Lung (tissue), 11 donors: ENCODE measurements at regions not wholly inside any gene's neighbourhood (a gene's known extent, or its start where the extent isn't known, plus 50 kb on each side); places are given as distances from the start of the nearest gene placed in this dataset.
"Not testable (repeated sequence)": the region's sequence is repeated elsewhere in the genome, so short reads cannot be mapped to it uniquely, and the experiment has no call there.

Experiments used
- ATAC-seq: fragments of 200-7000 bp; cut with Tn5 transposase; one replicate; pipeline ENCODE4 v1.9.1; 2020; ENCODE audit warnings: moderate number of reproducible peaks; ENCODE audit not compliant: insufficient read depth, low FRiP score
- DNase-seq, 3 donors: peaks; one replicate each; pipeline ENCODE4 v3.0.0-alpha.2; 2013 to 2017
- H3K27ac ChIP-seq, 2 donors: one replicate each; pipeline ENCODE4 v1.5.1; 2013; ENCODE audit warnings: mild to moderate bottlenecking in 2 of 2, moderate library complexity in 2 of 2, control low read depth in 1 of 2, inconsistent platforms in 1 of 2, low read depth in 1 of 2, low read length in 1 of 2
- H3K27me3 ChIP-seq, 3 donors: one replicate each; pipeline ENCODE4 v1.5.1; 2013; ENCODE audit warnings: low read length in 2 of 3; ENCODE audit not compliant: control insufficient read depth in 3 of 3, insufficient read depth in 3 of 3
- H3K36me3 ChIP-seq, 4 donors: one replicate each; pipeline ENCODE4 v1.5.1; 2013; ENCODE audit warnings: low read length in 4 of 4, mild to moderate bottlenecking in 1 of 4, moderate library complexity in 1 of 4; ENCODE audit not compliant: control insufficient read depth in 4 of 4, insufficient read depth in 4 of 4
- H3K4me1 ChIP-seq, 5 donors: one replicate each; pipeline ENCODE4 v1.5.1; 2013; ENCODE audit warnings: low read length in 5 of 5, mild to moderate bottlenecking in 2 of 5, moderate library complexity in 1 of 5; ENCODE audit not compliant: control insufficient read depth in 5 of 5, insufficient read depth in 5 of 5
- H3K4me3 ChIP-seq: one replicate; pipeline ENCODE4 v1.5.1; 2013; ENCODE audit warnings: mild to moderate bottlenecking, control low read depth, moderate library complexity
- H3K9ac ChIP-seq, 2 donors: one replicate each; pipeline ENCODE4 v1.5.1; 2013; ENCODE audit warnings: low read length in 2 of 2, control low read depth in 1 of 2; ENCODE audit not compliant: insufficient read depth in 1 of 2
- H3K9me3 ChIP-seq, 4 donors: one replicate each; pipeline ENCODE4 v1.5.1; 2013; ENCODE audit warnings: low read length in 3 of 4, mild to moderate bottlenecking in 1 of 4, moderate library complexity in 1 of 4; ENCODE audit not compliant: control insufficient read depth in 4 of 4, insufficient read depth in 3 of 4
- WGBS, 2 donors: extraction: QIAGEN DNeasy Blood & Tissue Kit; methylation state at CpG; one replicate each; pipeline ENCODE4 v1.1.7; 2013; 5-methylcytosine and 5-hydroxymethylcytosine counted together
- TF ChIP-seq, protein P1 (sequence below): IDR thresholded peaks from 2 replicates; pipeline ENCODE4 v1.5.1; 2012; ENCODE audit warnings: mild to moderate bottlenecking; ENCODE audit errors: control extremely low read depth, extremely low read depth
- donor health status: control.
- donor health status: control.
- donor health status: Bipolar disorder and iron deficiency.
- donor health status: healthy.
- donor health status: DM: yes; HTN: yes; CAD: no.

DNA sequence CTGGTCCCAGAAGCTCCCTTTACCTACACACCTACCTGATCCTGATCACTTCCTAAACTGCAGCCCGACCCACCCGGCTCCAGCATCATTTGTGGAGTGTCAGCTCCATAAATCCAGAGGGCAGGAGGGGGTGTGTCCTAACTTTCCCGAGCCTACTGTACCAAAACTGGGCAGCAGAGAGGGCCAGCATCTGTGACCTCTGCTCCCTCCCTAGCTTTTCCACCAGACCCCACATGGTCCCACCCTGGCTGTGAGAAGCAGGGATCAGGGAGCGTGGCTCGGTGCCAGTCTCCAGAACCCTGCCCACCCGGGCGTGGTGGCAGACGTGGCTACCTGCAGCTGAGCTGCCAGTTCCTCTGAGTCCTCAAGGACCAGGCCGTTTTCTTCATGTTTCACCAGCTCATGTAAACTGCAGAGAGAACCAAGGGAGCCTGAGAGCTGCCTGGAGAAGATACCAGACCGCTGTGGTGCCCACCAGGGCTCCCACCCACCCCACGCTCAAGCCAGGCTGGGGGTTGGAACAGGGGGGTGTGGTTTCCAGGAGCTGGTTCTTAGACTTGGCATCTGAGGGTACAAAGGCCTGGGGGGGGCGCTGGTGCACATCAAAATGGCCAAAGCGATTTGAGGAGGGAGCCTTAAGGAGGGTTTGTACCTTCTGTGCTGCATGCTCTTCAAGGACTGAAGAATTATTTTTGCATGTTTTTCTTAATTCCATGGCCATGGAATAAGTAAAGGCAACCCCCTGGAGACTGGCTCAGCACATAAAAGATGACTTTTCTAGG lies 76.7 kb upstream of the DRD5 start:
- ATAC-seq, result no peak
- H3K4me1 ChIP-seq, result peaks cover 0 to 3% (median 0%) of the 10 kb centered on the region in 5 donors
- no peaks in the 10 kb centered on the region for H3K9me3 ChIP-seq
- WGBS, 2 donors, result 79 to 87% methylated on average over 13 of the region's 13 CpGs
- DNase-seq, result no peak
- H3K36me3 ChIP-seq, result no peaks in the 10 kb centered on the region
- no peak overlapping the region for H3K4me3 ChIP-seq
- TF ChIP-seq, protein P1, sequence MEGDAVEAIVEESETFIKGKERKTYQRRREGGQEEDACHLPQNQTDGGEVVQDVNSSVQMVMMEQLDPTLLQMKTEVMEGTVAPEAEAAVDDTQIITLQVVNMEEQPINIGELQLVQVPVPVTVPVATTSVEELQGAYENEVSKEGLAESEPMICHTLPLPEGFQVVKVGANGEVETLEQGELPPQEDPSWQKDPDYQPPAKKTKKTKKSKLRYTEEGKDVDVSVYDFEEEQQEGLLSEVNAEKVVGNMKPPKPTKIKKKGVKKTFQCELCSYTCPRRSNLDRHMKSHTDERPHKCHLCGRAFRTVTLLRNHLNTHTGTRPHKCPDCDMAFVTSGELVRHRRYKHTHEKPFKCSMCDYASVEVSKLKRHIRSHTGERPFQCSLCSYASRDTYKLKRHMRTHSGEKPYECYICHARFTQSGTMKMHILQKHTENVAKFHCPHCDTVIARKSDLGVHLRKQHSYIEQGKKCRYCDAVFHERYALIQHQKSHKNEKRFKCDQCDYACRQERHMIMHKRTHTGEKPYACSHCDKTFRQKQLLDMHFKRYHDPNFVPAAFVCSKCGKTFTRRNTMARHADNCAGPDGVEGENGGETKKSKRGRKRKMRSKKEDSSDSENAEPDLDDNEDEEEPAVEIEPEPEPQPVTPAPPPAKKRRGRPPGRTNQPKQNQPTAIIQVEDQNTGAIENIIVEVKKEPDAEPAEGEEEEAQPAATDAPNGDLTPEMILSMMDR, result no peak
- H3K27me3 ChIP-seq, result no peaks in the 10 kb centered on the region
- H3K27ac ChIP-seq, result no peak overlapping the region
- no peak overlapping the region for H3K9ac ChIP-seq

DNA sequence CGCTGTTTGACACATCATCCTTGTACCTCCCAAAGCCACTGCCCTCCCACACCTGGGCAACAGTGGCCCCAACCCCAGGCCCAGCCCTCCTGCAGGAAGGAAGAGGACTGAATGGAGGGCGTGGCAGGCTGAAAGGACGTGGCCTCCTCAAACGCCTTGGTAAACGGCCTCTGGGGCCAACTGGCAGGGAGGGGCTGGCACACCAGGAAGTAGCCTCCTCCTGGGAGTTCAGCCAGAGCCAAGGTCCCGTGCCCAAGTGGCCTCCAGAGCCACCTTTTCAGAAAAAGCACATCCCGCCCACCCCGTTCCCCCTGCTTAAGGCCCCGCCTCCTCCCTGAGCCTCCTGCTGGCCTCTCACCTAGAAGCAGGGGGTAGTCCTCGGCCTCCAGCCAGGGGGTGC lies 74.2 kb upstream of the DRD5 start:
- not testable (repeated sequence) for H3K9ac ChIP-seq, ATAC-seq
- 35 to 45% methylated on average over 10 of the region's 10 CpGs for WGBS, 2 donors

DNA sequence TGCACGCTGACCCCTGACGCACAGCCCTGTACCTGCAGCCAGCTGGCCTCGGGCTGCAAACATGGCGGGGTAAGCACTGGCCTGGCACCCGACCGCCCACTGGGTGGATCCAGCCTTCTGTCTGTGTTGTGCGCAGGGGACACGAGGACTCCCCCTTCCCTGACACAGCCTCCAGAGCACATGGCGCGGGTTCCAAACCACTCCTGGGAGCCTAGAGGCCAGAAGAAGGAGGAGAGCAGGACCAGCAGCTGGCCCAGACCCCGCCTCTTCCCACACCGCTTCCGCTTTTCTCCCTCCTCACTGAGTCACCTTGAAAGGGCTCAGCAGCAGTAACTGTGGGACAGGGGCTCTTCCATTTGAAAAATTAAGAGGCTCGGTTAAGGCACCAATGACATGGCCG lies 73.5 kb upstream of the DRD5 start:
- not testable (repeated sequence) for H3K27me3 ChIP-seq, DNase-seq, H3K9me3 ChIP-seq, ATAC-seq, H3K4me3 ChIP-seq, H3K27ac ChIP-seq, H3K36me3 ChIP-seq, H3K4me1 ChIP-seq, H3K9ac ChIP-seq
- WGBS, 2 donors, result 96% methylated on average over 9 to 15 of the region's 15 CpGs

More for the DNA sequence above, 74.2 kb upstream of the DRD5 start:
- H3K9me3 ChIP-seq, H3K4me3 ChIP-seq, H3K36me3 ChIP-seq, H3K27ac ChIP-seq, H3K27me3 ChIP-seq, DNase-seq, H3K4me1 ChIP-seq: not testable (repeated sequence)

DNA sequence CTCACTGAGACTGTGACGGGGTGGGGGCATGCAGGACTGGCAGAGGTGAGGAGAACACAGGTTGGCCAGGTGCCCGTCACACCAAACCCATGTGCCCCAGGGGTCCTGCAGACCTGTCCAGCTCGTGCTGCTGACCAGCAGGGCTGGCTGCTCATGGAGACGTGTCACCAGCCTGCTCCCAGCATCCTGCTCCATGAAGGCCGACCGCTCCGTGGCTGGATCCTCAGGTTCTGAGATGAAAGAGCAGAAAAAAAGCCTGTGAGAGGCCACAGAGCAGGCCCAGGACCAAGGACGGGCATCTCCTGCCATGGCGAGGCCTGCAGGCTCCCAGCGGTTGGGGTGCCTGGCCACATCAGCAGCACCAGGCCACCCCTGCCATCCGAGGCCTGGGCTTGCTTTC lies 71.7 kb upstream of the DRD5 start:
- TF ChIP-seq, protein P1, result no peak
- no peak overlapping the region for H3K4me3 ChIP-seq
- 94% methylated on average over 11 of the region's 11 CpGs for WGBS, 2 donors
- ATAC-seq (no peak), DNase-seq (no peak)
- no peaks in the 10 kb centered on the region for H3K27me3 ChIP-seq
- no peaks in the 10 kb centered on the region for H3K36me3 ChIP-seq
- no peak overlapping the region for H3K27ac ChIP-seq
- peaks cover 0 to 3% (median 0%) of the 10 kb centered on the region in 5 donors for H3K4me1 ChIP-seq
- no peak overlapping the region for H3K9ac ChIP-seq
- H3K9me3 ChIP-seq, result no peaks in the 10 kb centered on the region

DNA sequence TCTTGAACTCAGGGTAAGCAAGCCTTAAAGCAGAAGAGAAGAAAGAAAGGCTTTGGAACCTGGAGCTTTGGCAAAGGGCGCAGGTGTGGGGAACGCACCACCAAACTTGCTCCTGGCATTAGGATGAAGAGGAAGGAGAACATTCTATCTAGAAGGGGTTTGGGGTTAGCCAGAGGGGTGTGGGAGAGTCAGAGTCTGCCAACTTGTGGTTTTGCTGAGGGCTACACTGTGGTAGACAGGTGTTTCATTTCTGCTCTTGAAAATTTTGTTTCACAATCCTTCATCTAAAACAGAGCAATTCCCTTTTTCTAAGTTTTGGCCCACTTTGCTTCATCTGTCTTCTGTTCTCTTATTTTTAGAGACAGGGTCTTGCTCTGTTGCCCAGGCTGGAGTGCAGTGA lies 66.2 kb upstream of the DRD5 start:
- H3K9ac ChIP-seq, DNase-seq, H3K27me3 ChIP-seq, H3K4me1 ChIP-seq, ATAC-seq, H3K9me3 ChIP-seq, H3K36me3 ChIP-seq, H3K4me3 ChIP-seq, H3K27ac ChIP-seq: not testable (repeated sequence)
- 91 to 93% methylated on average over 2 of the region's 2 CpGs for WGBS, 2 donors
